ENCODE measurements at regions not wholly inside any gene's neighbourhood (a gene's known extent, or its start where the extent isn't known, plus 50 kb on each side); places are given as distances from the start of the nearest gene placed in this dataset.
"Not testable (repeated sequence)": the region's sequence is repeated elsewhere in the genome, so short reads cannot be mapped to it uniquely, and the experiment has no call there.

GRCh38 chr5:14930486-14930885 lies 58.9 kb upstream of the ANKH start:
- H3K36me3 ChIP-seq, result no peaks in the 10 kb centered on the region
- no peak overlapping the region for H3K4me3 ChIP-seq (ENCODE audit: low read depth in 1 of 2, low read length in 1 of 2)
- no peak for TF ChIP-seq CTCF (IDR thresholded peaks at IDR 0.05)
- H3K9me3 ChIP-seq, result no peaks in the 10 kb centered on the region
- H3K27me3 ChIP-seq, result peaks cover 8% of the 10 kb centered on the region
- no peak overlapping the region for H3K27ac ChIP-seq
- no peaks in the 10 kb centered on the region for H3K4me1 ChIP-seq (ENCODE audit: control insufficient read depth in 1 of 2, insufficient read depth in 1 of 2, low read depth in 1 of 2, low read length in 1 of 2)

- no peak for TF ChIP-seq CTCF (IDR thresholded peaks at IDR 0.05)
- no peaks in the 10 kb centered on the region for H3K4me1 ChIP-seq (ENCODE audit: control insufficient read depth in 1 of 2, insufficient read depth in 1 of 2, low read depth in 1 of 2, low read length in 1 of 2)
Measured at GRCh38 chr5:14929293-14930065, 57.9 kb upstream of the ANKH start.

GRCh38 chr5:14928661-14929060 lies 57.1 kb upstream of the ANKH start:
- Histone ChIP-seq H3K36me3 (no peaks in the 10 kb centered on the region), H3K27ac (no peak overlapping the region), H3K9me3 (no peaks in the 10 kb centered on the region), H3K4me3 (ENCODE audit: low read depth in 1 of 2, low read length in 1 of 2) (no peak overlapping the region), H3K4me1 (ENCODE audit: control insufficient read depth in 1 of 2, insufficient read depth in 1 of 2, low read depth in 1 of 2, low read length in 1 of 2) (no peaks in the 10 kb centered on the region), H3K27me3 (peaks cover 13% of the 10 kb centered on the region)
- no peak for TF ChIP-seq CTCF (IDR thresholded peaks at IDR 0.05)

More at GRCh38 chr5:14929293-14930065, 57.9 kb upstream of the ANKH start:
- Histone ChIP-seq H3K27ac (no peak overlapping the region), H3K36me3 (no peaks in the 10 kb centered on the region), H3K4me3 (ENCODE audit: low read depth in 1 of 2, low read length in 1 of 2) (no peak overlapping the region), H3K9me3 (no peaks in the 10 kb centered on the region), H3K27me3 (peaks cover 13% of the 10 kb centered on the region)

DNA sequence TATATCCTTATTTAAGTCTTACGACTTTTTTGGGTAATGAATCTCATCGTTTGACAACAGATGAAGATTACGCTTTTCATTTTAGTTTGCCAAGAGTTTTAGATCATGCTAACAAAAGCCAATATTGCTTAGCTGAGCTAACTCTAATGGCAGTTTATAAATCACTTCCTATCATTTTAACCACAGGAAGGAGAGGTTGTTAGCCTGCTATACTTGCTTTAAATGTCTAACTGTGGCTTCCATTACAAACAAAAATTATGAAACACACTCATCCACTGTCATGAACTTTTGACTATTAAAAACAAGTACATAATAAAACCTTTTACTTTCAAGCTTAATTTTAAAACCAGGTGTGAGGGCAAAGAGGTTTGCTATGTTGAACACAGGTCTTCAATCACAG lies 53.7 kb upstream of the ANKH start:
- Histone ChIP-seq H3K27ac (no peak overlapping the region), H3K4me3 (ENCODE audit: low read depth in 1 of 2, low read length in 1 of 2) (no peak overlapping the region), H3K36me3 (no peaks in the 10 kb centered on the region), H3K27me3 (peaks cover 13% of the 10 kb centered on the region), H3K4me1 (ENCODE audit: control insufficient read depth in 1 of 2, insufficient read depth in 1 of 2, low read depth in 1 of 2, low read length in 1 of 2) (no peaks in the 10 kb centered on the region), H3K9me3 (no peaks in the 10 kb centered on the region)
- TF ChIP-seq CTCF (IDR thresholded peaks at IDR 0.05), result no peak

DNA sequence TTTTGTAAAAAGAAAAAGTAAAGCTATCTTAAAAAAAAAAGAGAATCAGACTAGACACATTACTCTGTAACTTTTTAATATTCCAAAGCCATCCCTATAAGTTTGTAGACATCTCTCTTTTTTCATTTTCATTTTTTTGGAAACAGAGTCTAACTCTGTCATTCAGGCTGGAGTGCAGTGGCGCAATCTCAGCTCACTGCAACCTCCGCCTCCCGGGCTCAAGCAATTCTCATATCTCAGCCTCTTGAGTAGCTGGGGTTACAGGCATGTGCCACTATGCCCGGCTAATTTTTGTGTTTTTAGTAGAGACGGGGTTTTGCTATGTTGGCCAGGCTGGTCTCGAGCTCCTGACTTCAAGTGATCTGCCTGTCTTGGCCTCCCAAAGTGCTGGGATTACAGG lies 51.4 kb upstream of the ANKH start:
- not testable (repeated sequence) for H3K27ac ChIP-seq; H3K4me3 ChIP-seq (ENCODE audit: low read depth in 1 of 2, low read length in 1 of 2); H3K4me1 ChIP-seq (ENCODE audit: control insufficient read depth in 1 of 2, insufficient read depth in 1 of 2, low read depth in 1 of 2, low read length in 1 of 2); H3K9me3 ChIP-seq; H3K36me3 ChIP-seq
- H3K27me3 ChIP-seq, result peaks cover 13% of the 10 kb centered on the region

DNA sequence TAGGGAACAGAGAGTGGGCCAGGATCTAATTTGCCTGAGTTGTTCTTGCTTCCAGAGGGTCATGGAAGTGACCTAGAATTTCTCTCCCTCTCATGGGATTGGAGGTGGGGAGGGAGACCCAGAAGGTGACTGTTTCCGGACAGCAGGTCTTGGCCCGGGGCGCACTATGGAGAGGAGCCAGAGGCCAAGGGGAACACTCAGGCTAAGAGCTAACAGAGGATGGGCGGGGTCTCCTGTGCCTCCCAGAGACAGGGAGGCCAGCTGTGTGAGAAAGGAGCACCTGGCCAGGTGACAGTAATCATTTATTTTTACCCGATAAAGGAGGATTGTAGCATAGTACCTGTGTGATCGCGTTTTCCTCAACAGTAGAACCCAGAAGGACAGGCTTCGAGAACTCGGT lies 50.9 kb upstream of the ANKH start:
- Histone ChIP-seq H3K9me3 (no peaks in the 10 kb centered on the region), H3K27me3 (peaks cover 13% of the 10 kb centered on the region), H3K4me1 (ENCODE audit: control insufficient read depth in 1 of 2, insufficient read depth in 1 of 2, low read depth in 1 of 2, low read length in 1 of 2) (no peaks in the 10 kb centered on the region), H3K36me3 (no peaks in the 10 kb centered on the region), H3K27ac (no peak overlapping the region), H3K4me3 (ENCODE audit: low read depth in 1 of 2, low read length in 1 of 2) (no peak overlapping the region)
- no peak for TF ChIP-seq CTCF (IDR thresholded peaks at IDR 0.05)

All from neutrophil (primary cell).